Tibial artery (tissue), 4 donors: ENCODE measurements at regions not wholly inside any gene's neighbourhood (a gene's known extent, or its start where the extent isn't known, plus 50 kb on each side); places are given as distances from the start of the nearest gene placed in this dataset.

Experiments used
- DNase-seq, 2 donors: peaks; one replicate each; pipeline ENCODE4 v3.0.0-alpha.2; 2019
- H3K27ac ChIP-seq, 2 donors: fragments of 200-600 bp; sonication (generic) in 1 of 2; 1 replicate in 1 of 2; 2 replicates in 1 of 2; pipeline ENCODE4 v1.5.1; 2018 to 2019; ENCODE audit warnings: mild to moderate bottlenecking in 1 of 2
- H3K27me3 ChIP-seq, 2 donors: fragments of 200-600 bp; sonication (generic) in 1 of 2; one replicate each; pipeline versions ENCODE4 v1.5.1 to v1.6.0; 2016 to 2019
- H3K36me3 ChIP-seq, 3 donors: fragments of 200-600 bp; sonication (generic) in 2 of 3; one replicate each; pipeline ENCODE4 v1.5.1; 2016 to 2019; ENCODE audit warnings: mild to moderate bottlenecking in 2 of 3
- H3K4me1 ChIP-seq, 4 donors: fragments of 200-600 bp; sonication (generic) in 2 of 4; 1 replicate in 3 of 4; 2 replicates in 1 of 4; pipeline ENCODE4 v1.5.1; 2016 to 2019
- H3K4me3 ChIP-seq, 2 donors: fragments of 200-600 bp; sonication (generic) in 1 of 2; 1 replicate in 1 of 2; 2 replicates in 1 of 2; pipeline ENCODE4 v1.5.1; 2018 to 2019; ENCODE audit warnings: mild to moderate bottlenecking in 2 of 2
- H3K9me3 ChIP-seq, 3 donors: fragments of 200-600 bp; sonication (generic) in 1 of 3; one replicate each; pipeline ENCODE4 v1.5.1; 2016 to 2019
- CTCF ChIP-seq, 2 experiments: fragments of 200-600 bp in 1 of 2; fragments of 450-650 bp in 1 of 2; IDR thresholded peaks; one replicate each; pipeline ENCODE4 v1.5.1; 2017 to 2019; ENCODE audit warnings: antibody characterized with exemption in 2 of 2, mild to moderate bottlenecking in 1 of 2, moderate library complexity in 1 of 2
- intact Hi-C: fragments of 100-400 bp; cut with DNase I; formaldehyde crosslinking; loops from one replicate; pipeline ENCODE4 v1.15.0; 2023; ENCODE audit warnings: low total_unique reads

- intact Hi-C loops: no loop called here
- H3K4me3 ChIP-seq: no peak overlapping the region
- no peaks in the 10 kb centered on the region for H3K4me1 ChIP-seq
- no peak for TF ChIP-seq CTCF (IDR thresholded peaks at IDR 0.05)
- no peaks in the 10 kb centered on the region for H3K27me3 ChIP-seq
- H3K27ac ChIP-seq: no peak overlapping the region
- no peaks in the 10 kb centered on the region for H3K36me3 ChIP-seq
- DNase-seq: no peak
- H3K9me3 ChIP-seq: no peaks in the 10 kb centered on the region
These were observed 92.9 kb downstream of the TXNL1 start for GRCh38 chr18:56545464-56545863.

- intact Hi-C loops: no loop called here
- Histone ChIP-seq H3K27me3 (no peaks in the 10 kb centered on the region), H3K4me3 (no peak overlapping the region), H3K27ac (no peak overlapping the region), H3K9me3 (no peaks in the 10 kb centered on the region), H3K36me3 (no peaks in the 10 kb centered on the region), H3K4me1 (no peaks in the 10 kb centered on the region)
- TF ChIP-seq CTCF (IDR thresholded peaks at IDR 0.05): no peak
- no peak for DNase-seq
These were observed 95.9 kb downstream of the TXNL1 start for GRCh38 chr18:56542476-56542875.

GRCh38 chr18:56541793-56542192 is 96.6 kb downstream of the TXNL1 start:
- DNase-seq: no peak
- no peaks in the 10 kb centered on the region for H3K4me1 ChIP-seq
- H3K9me3 ChIP-seq: no peaks in the 10 kb centered on the region
- H3K36me3 ChIP-seq: no peaks in the 10 kb centered on the region
- no peaks in the 10 kb centered on the region for H3K27me3 ChIP-seq
- intact Hi-C loops: no loop called here
- no peak overlapping the region for H3K27ac ChIP-seq
- TF ChIP-seq CTCF (IDR thresholded peaks at IDR 0.05): no peak
- H3K4me3 ChIP-seq: no peak overlapping the region

- no peak for TF ChIP-seq CTCF (IDR thresholded peaks at IDR 0.05)
- Histone ChIP-seq H3K27me3 (no peaks in the 10 kb centered on the region), H3K4me3 (no peak overlapping the region), H3K36me3 (no peaks in the 10 kb centered on the region), H3K9me3 (no peaks in the 10 kb centered on the region), H3K4me1 (no peaks in the 10 kb centered on the region), H3K27ac (no peak overlapping the region)
- no peak for DNase-seq
- intact Hi-C loops: no loop called here
These were observed 97.1 kb downstream of the TXNL1 start for GRCh38 chr18:56541340-56541739.

- intact Hi-C loops: no loop called here
- Histone ChIP-seq H3K9me3 (no peaks in the 10 kb centered on the region), H3K27me3 (no peaks in the 10 kb centered on the region), H3K36me3 (no peaks in the 10 kb centered on the region), H3K4me3 (no peak overlapping the region), H3K4me1 (no peaks in the 10 kb centered on the region), H3K27ac (no peak overlapping the region)
- no peak for TF ChIP-seq CTCF (IDR thresholded peaks at IDR 0.05)
- no peak for DNase-seq
These were observed 99.6 kb downstream of the TXNL1 start for GRCh38 chr18:56538746-56539145.

GRCh38 chr18:56532176-56532840 is 106.1 kb downstream of the TXNL1 start:
- Histone ChIP-seq H3K9me3 (no peaks in the 10 kb centered on the region), H3K27me3 (no peaks in the 10 kb centered on the region), H3K27ac (no peak overlapping the region), H3K4me3 (no peak overlapping the region), H3K36me3 (no peaks in the 10 kb centered on the region), H3K4me1 (no peaks in the 10 kb centered on the region)
- DNase-seq: no peak
- intact Hi-C loops: loop anchor here (2.0 kb wide), 1 partner anchor 66 kb away; no protein-coding TSS in a partner anchor
- TF ChIP-seq CTCF (IDR thresholded peaks at IDR 0.05): no peak
